HL-60 (cell line): ENCODE measurements at regions not wholly inside any gene's neighbourhood (a gene's known extent, or its start where the extent isn't known, plus 50 kb on each side); places are given as distances from the start of the nearest gene placed in this dataset.

Source experiments
- DNase-seq, 2 experiments: peaks; one replicate each; pipeline ENCODE4 v3.0.0-alpha.2; 2010 to 2020; ENCODE audit warnings: low read depth in 1 of 2, low spot score in 1 of 2
- H3K27ac ChIP-seq: fragments of 250-450 bp; sonication (Bioruptor Pico); replicated peaks from 2 replicates; pipeline ENCODE4 v1.5.1; 2020; ENCODE audit warnings: mild to moderate bottlenecking, moderate library complexity
- H3K27me3 ChIP-seq: fragments of 250-450 bp; sonication (Bioruptor Pico); 2 replicates; pipeline ENCODE4 v1.5.1; 2021; ENCODE audit warnings: mild to moderate bottlenecking, moderate library complexity; ENCODE audit not compliant: insufficient read depth, poor library complexity, severe bottlenecking
- H3K4me3 ChIP-seq: replicated peaks from 2 replicates; pipeline ENCODE4 v1.5.1; 2011; ENCODE audit warnings: mild to moderate bottlenecking, control low read depth, low read length; ENCODE audit not compliant: insufficient read depth
- GABPA ChIP-seq: IDR thresholded peaks from 2 replicates; pipeline ENCODE4 v1.6.1; 2012; ENCODE audit warnings: low read depth
- POLR2AphosphoS5 ChIP-seq: IDR thresholded peaks from 2 replicates; pipeline ENCODE4 v1.6.1; 2012; ENCODE audit warnings: low read depth
- SPI1 ChIP-seq: IDR thresholded peaks from 2 replicates; pipeline ENCODE4 v1.6.1; 2012; ENCODE audit warnings: low read depth, mild to moderate bottlenecking, borderline replicate concordance
- TF ChIP-seq, protein P1 (sequence below): IDR thresholded peaks from one replicate; pipeline ENCODE4 v1.5.1; 2011; ENCODE audit warnings: low read length, control low read depth, inconsistent platforms; ENCODE audit not compliant: insufficient read depth
- TF ChIP-seq, protein P2 (sequence below): IDR thresholded peaks from 2 replicates; pipeline ENCODE4 v1.6.1; 2012; ENCODE audit warnings: low read depth; ENCODE audit not compliant: insufficient replicate concordance

DNA sequence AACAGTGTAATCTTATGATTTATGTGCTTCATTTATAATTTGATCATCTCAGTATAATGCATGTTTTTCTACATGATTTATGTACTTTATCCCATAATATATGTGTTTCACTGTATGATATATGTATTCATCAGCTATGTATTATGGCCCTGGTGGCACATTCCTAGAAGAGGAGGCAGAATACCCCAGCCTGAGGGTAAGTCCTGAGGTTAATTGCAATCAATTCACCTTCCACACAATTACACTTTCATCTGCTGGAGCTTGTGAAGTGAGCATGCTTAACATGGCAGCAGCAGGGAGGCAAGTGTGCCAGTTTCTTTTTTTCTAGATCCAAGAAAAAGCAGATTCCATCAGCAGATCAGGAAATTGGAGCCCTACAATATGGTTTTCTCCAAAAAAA lies 81.2 kb downstream of the CXXC4 start:
- no peak for DNase-seq
- no peak overlapping the region for H3K27ac ChIP-seq
- TF ChIP-seq SPI1 (no peak), POLR2AphosphoS5 (no peak), GABPA (no peak)
- TF ChIP-seq, protein P1, sequence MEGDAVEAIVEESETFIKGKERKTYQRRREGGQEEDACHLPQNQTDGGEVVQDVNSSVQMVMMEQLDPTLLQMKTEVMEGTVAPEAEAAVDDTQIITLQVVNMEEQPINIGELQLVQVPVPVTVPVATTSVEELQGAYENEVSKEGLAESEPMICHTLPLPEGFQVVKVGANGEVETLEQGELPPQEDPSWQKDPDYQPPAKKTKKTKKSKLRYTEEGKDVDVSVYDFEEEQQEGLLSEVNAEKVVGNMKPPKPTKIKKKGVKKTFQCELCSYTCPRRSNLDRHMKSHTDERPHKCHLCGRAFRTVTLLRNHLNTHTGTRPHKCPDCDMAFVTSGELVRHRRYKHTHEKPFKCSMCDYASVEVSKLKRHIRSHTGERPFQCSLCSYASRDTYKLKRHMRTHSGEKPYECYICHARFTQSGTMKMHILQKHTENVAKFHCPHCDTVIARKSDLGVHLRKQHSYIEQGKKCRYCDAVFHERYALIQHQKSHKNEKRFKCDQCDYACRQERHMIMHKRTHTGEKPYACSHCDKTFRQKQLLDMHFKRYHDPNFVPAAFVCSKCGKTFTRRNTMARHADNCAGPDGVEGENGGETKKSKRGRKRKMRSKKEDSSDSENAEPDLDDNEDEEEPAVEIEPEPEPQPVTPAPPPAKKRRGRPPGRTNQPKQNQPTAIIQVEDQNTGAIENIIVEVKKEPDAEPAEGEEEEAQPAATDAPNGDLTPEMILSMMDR, result no peak
- TF ChIP-seq, protein P2, sequence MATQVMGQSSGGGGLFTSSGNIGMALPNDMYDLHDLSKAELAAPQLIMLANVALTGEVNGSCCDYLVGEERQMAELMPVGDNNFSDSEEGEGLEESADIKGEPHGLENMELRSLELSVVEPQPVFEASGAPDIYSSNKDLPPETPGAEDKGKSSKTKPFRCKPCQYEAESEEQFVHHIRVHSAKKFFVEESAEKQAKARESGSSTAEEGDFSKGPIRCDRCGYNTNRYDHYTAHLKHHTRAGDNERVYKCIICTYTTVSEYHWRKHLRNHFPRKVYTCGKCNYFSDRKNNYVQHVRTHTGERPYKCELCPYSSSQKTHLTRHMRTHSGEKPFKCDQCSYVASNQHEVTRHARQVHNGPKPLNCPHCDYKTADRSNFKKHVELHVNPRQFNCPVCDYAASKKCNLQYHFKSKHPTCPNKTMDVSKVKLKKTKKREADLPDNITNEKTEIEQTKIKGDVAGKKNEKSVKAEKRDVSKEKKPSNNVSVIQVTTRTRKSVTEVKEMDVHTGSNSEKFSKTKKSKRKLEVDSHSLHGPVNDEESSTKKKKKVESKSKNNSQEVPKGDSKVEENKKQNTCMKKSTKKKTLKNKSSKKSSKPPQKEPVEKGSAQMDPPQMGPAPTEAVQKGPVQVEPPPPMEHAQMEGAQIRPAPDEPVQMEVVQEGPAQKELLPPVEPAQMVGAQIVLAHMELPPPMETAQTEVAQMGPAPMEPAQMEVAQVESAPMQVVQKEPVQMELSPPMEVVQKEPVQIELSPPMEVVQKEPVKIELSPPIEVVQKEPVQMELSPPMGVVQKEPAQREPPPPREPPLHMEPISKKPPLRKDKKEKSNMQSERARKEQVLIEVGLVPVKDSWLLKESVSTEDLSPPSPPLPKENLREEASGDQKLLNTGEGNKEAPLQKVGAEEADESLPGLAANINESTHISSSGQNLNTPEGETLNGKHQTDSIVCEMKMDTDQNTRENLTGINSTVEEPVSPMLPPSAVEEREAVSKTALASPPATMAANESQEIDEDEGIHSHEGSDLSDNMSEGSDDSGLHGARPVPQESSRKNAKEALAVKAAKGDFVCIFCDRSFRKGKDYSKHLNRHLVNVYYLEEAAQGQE, result no peak

DNA sequence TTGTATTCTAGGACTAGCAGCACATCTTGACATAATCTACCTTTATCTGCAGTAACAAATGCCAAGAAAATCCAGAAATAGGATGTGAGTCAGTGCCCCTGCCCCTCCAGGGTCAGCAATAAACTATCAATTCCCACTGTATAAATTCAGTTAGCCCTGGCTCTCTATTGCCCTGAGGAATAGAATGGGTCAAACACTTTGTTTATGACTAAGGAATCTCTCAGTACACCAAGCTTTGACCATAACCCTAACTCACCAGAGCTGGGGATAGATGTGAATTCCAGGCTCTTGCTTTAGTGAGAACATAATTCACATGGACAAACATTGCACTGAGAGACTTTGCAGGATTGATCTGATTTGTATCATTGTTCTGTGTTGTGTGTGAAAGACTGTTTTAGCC lies 82.3 kb downstream of the CXXC4 start:
- no peak overlapping the region for H3K4me3 ChIP-seq
- DNase-seq, result no peak
- H3K27me3 ChIP-seq, result no peaks in the 10 kb centered on the region
- no peak overlapping the region for H3K27ac ChIP-seq
- TF ChIP-seq, protein P1, result no peak
- TF ChIP-seq, protein P2, result no peak
- TF ChIP-seq SPI1, result no peak
- TF ChIP-seq GABPA, result no peak
- TF ChIP-seq POLR2AphosphoS5, result no peak

More for the DNA sequence above, 81.2 kb downstream of the CXXC4 start:
- Histone ChIP-seq H3K4me3 (no peak overlapping the region), H3K27me3 (no peaks in the 10 kb centered on the region)

DNA sequence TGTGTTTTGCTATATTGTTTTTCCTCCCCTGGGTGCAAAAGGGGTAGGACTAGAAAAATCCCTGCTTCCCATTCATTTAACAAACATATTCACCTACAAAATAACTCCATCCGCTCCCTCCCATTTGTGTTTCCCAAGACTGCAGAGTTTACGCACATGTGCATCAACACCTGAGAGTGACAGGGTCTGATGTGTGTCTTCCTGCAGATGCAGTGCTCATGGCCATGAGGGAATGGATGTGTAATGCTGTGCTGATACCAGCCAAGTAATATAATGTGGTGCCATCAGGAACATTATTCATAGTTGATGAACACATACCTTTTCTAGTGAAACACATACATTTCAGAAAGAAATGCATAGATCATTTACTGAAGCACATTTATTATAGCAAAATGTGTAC lies 83.2 kb downstream of the CXXC4 start:
- Histone ChIP-seq H3K4me3 (no peak overlapping the region), H3K27me3 (no peaks in the 10 kb centered on the region), H3K27ac (no peak overlapping the region)
- TF ChIP-seq GABPA (no peak), SPI1 (no peak), POLR2AphosphoS5 (no peak)
- TF ChIP-seq, protein P2, result no peak
- TF ChIP-seq, protein P1, result no peak
- DNase-seq, result no peak
